Stimulated activated CD4-positive, alpha-beta T cell treated with anti-CD3 and anti-CD28 coated beads, TNF-alpha, amount 100 ng/mL, for 24 hours (primary cell): ENCODE measurements at regions not wholly inside any gene's neighbourhood (a gene's known extent, or its start where the extent isn't known, plus 50 kb on each side); places are given as distances from the start of the nearest gene placed in this dataset.

Experiments
- DNase-seq, 3 experiments: peaks; one replicate each; pipeline ENCODE4 v3.0.0-alpha.2; 2020; ENCODE audit warnings: low read depth in 3 of 3

DNA sequence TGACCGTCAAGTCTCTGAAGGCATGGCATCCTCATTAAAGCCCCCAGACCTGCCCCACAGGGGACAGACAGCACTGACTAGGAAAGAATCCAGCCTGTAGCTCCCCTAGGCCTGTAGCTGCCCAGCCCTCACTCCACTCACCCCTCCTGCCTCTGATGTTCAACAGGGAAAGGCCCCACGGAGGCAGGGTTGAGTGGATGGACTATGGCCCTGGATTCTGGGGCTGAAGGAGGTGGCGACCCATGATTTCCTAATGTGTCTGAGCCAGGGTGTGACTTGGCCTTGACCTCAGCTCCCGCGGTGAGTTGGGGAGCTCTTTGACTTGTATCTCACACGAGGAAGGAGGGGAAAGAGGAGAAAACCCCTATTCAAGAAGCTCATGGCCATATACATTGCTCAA is 238.5 kb upstream of the CSF3R start:
- DNase-seq, result no peak

DNA sequence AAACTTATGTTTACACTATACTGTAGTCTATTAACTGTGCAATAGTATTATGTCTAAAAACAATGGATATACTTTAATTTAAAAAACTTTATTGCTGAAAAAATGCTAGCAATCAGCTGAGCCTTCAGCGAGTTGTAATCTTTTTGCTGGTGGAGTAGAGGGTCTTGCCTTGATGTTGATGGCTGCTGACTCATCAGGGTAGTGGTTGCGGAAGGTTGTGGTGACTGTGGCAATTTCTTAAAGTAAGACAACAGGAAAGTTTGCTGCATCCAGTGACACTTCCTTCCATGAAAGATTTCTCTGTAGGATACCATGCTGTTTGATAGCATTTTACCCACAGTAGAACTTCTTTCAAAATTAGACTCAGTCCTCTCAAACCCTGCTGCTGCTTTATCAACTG is 234.7 kb upstream of the CSF3R start:
- no peak for DNase-seq

DNA sequence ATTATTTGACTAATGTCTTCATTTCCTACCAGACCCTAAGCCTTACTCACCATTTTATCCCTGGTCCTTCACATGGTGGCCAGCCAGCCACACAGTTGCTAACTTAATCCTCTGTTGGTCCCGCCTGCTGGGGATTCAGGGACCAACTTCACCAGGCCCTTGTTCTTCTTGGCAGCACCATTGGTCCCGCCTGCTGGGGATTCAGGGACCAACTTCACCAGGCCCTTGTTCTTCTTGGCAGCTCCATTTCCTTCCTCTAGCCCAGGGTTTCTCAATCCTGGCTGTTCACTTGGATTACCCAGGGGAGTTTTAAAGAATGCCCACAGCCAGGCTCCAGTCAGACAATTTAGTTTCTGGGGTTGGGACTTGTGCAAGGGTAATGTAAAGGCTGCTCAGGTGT is 233.1 kb upstream of the CSF3R start:
- DNase-seq, result no peak

DNA sequence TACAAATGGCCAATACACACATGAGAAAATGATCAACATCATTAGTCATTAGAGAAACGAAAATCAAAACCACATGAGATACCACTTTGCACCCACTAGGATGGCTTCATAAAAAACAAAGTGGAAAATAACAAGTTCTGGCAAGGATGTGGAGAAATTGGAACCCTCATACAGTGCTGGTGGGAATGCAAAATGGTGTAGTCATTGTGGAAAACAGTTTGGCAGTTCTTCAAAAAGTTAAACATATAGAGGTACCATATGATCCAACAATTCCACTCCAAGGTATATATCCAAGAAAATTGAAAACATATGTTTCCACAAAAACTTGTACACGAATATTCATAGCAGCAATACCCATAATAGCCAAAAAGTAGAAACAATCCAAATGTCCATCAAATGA is 231.6 kb upstream of the CSF3R start:
- no peak for DNase-seq

DNA sequence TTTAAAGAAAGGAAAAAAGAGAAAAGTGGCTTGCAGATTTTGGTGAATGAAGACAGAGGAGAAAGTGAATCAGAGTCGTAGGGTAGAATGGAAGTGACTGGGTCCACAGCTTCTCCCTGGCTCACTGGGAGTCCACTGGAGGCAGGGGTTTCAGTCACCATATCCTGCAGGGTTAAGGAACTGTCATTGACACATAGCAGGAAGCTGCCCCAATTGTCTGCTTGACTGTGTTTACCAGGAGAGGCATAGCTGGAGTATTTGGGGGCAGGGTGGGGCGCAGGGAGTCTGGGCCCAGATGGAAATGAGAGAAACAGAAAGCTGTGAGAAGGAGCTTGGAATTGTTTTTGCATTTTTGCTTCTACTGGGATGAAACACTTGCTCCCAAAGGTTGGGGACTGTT is 228.8 kb upstream of the CSF3R start:
- DNase-seq, result no peak

DNA sequence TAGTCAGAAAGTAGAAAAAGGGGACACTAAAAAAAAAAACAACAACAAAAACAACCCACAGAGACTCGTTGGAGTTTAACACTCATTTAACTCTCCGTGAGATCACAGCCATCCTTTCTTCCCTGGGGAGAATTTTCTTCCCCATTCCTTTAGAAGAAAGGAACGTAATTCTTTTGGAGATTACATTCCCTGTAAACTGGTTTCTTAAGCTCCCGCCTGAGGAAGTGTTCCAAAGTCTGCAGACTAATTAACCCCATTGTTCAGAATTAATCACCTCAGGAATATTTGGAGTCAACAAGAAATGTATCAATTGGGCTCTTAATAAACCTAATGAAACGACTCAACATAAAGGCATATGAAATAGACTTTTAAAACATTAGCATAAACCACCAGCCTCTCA is 228.2 kb upstream of the CSF3R start:
- no peak for DNase-seq

DNA sequence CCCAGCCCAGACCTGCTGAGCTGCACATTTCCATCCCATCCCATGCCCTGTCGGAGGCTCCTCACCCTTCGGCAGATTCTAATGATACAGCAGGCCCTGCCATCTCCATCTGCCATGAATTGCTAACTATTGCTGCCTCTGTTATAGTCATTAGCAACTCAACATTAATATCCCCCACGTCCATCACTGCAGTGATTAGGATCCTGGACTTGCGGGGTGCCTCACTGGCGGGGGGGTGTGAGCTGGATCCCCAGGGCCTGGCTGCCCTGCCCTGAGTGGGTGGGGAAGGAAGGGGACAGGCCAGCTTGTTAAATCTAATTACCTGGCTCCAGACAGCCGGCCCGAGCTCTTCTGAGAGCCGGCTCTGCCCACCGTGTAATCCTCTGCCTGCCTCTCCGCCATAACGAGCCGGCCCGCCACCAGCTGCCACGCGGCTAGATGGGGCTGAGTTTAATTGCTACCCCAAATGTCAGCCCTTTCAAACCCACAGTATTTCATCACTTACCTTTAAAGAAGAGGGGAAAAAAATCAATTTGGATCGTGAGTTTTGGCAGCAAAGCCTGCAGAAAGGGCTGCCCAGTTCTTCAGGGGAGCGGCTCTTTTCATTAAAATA is 227.3 kb upstream of the CSF3R start:
- DNase-seq, result no peak

DNA sequence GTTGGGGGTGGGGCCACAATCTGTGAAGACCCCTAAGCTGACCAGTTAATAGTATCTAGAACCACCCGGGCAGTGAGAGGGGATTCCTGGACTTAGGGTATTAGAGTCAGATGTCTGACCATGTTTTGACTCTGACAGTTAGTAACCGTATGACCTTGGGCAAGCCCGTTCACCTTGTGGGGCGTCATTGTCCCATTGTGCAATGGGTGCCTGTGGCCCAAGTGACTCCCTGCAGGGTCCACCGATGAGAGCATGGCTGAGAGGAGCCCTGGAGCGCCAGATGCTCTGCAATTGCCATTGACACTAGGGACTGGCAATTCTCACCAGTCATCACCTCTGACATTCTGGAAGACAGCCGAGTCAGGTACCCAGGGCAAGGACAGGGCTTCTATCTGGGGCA is 225.9 kb upstream of the CSF3R start:
- DNase-seq, result no peak

DNA sequence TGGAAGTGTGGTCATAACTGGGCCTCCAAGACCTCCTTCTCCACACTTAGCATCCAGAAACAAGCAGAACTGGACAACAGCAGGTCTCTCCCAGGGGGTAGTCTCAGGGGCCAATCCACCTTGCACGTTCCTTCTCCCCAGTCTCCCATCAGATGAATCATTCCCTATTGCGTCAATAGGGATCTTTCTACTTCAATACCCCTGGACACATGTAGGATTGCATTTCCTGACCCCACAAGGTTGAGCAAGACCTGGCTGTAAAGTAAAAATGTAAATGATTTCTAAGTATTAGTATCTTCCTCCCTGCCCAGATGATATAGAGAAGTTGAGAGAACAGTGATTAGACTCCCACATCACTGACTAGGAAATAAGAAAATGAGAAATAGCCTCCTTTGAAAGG is 224.5 kb upstream of the CSF3R start:
- no peak for DNase-seq

DNA sequence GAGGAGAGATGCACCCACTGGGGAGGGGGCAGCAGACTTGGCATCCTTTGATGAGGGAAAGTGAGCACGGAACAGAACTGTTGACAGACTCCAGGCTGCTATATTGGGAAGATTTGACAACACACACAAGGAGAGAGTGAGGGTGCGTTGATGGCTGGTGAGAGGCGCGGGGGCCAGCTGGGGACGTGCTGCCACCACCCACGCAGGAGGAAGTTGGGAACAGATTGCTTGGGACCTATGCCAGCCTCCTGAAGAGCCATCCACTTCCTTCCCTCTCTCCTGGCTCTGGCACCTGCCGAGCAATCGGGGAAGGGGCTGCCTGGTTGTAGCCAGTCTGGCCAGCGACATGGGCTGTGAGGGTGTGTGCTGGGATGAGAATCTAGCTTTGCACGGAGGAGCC is 223.7 kb upstream of the CSF3R start:
- DNase-seq, result no peak

DNA sequence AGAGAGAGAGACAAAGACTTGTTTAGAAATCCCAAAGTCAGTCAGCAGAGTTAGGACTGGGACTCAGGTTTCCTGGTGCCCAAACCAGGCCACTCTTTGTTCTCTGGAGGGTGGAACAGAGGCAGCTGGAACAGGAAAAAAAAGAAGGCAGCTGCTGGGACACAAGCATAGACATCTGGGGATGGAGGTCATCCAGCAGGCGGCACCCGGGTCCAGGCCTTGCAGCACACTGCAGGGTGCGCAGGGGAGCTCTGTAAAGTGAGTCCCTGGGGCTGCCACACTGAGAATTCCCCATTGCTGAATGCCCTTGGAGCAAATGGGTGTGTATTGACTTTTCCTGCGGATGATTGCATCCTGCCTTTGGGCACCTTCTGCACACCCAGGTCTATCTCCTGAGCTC is 222.9 kb upstream of the CSF3R start:
- no peak for DNase-seq

DNA sequence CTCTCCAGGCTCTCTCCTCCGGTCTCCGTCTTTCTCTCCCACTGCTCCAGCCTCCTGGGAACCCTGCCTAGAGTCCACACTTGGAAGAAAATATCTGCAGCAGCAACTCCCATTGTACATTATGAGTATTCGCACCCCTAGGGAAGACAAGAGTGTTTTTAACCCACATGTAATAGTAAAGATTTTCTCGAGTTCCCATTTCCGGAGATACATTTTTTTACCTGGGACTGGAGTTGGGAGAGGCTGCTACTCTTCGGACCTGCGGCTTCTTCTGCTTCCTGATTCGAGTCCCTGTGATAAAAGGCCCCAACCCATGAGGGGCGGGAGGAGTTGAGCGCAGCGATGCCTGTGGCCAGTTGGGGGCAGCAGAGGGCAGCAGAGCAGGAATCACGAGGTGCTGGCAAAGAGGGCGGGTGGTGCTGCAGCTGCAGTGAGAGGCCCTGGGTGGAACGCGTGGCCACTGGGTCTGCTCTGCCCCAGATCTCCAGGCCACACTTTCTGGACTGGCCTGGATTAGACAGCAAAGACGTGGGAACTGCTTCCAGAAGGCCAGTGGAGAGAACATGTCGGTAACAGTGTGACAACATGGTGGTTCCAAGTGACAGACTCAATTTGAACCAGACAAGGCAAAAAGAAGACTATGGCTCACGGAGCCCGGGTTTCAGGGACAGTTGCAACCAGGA is 221.0 kb upstream of the CSF3R start:
- peak; percentile 27 to 71 (median 32) for DNase-seq

DNA sequence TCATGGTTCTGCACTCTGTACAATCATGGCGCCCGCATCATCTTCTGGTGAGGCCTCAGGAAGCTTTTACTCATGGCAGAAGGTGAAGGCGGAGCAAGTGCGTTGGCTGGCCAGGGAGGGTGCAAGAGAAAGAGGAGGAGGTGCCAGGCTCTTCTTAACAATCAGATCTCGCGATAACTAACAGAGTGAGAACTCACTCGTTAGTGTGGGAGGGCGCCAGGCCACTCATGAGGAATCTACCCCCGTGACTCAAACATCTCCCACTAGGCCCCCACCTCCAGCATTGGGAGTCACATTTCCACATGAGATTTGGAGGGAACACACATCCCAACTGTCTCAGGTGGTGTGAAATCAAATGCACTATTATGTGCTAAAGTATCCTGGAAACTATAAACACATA is 220.2 kb upstream of the CSF3R start:
- DNase-seq, result no peak

DNA sequence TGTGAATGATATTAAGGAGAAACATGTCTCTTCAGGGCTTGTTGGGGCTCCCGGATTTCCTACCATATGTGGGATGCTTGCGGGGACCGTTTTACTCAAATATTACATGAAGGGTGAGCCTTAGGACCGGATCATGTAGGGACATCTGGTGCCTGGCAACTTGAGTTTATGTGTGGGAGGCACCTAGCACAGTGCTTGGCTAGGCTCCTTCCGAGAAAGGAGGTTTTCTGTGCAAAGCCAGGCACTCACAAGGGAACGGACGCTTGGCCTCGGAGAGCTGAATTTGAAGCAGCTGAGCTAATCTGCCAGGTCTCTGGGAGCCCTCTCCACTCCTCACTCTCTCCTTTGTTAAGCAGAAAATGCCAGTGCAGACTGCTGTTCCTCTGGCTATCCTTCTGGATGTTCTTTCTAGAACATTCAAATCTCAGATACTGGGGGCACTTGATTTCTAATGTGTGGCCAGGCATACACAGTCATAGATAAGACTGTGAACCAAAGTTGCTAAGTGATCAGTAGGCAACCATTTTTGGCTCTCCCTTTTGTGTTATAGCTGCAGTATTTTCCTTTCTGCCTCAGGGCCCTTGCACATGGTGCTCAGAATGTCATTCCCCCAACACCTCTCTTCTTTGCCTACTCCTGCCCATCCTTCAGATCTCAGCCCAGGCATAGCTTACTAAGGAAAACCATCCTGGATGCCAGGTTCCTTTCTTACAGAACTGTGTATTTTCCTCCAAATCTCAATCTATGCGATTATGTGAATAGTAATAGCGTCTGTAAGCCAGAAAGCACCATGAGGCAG is 216.6 kb upstream of the CSF3R start:
- DNase-seq, result no peak

DNA sequence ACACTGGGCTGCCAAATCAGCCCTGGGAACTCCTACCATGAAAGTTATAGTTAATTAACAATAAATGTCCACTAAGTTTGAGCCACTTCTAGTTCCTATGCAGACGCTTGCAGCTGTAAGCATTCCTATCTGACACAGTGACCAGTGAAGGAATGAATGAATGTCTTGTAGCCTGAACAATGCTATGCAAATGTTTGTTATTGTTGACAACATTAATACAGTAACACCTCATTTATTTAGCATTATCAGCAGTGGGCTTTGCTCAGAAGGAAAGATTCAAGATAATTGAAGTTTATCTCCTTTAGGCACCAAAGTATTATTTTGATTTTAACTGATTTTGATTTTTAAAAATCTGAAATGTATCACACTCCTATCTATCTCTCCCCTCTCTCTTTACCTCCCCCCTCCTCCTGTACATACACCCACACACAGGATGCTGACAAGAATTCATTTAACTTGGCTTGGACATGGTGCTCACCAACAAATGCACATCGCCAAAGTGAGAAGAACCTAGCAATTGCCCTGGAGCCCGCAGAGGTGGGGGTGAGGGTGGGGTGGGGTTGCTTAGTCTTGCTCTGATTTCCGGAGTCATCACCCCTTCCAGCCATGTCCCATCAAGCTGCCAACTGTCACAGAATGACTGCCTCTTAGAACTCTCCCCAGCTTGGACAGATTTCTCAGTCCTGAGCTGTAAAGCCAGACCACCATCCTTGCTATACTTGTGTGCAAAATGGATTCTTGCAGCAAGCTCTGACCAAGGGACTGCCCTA is 215.3 kb upstream of the CSF3R start:
- no peak for DNase-seq

DNA sequence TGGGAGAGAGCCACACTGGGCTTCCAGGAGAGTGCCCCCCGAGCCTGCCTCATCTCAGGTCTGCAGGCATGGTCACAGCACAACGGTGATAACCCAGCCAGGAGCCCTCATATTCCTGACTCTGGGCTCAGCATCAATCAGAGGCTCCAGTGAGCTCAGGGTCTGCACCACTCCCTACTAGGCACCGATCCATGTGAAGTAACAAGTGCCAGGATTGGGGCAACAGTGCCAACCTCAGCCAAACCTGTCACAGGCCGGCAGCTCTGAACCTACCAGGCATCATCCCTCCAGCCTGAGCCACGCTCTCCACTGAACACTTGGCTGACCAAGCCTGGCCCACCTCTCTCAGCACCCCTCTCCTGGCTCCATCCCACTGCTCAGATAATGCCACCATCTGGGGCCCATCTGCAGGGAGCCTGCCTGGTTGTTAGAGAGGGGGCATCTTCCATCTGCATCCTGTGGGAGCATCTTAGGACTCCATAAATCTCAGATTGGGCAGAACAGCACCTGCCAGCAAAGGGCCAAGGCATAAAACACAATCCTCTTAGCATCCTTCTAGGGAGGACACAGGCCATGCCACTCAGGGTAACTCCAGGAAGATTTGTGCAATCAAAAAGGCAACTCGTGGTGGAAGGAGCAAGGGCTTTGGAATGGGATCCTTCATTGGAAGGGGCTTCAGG is 213.7 kb upstream of the CSF3R start:
- no peak for DNase-seq

DNA sequence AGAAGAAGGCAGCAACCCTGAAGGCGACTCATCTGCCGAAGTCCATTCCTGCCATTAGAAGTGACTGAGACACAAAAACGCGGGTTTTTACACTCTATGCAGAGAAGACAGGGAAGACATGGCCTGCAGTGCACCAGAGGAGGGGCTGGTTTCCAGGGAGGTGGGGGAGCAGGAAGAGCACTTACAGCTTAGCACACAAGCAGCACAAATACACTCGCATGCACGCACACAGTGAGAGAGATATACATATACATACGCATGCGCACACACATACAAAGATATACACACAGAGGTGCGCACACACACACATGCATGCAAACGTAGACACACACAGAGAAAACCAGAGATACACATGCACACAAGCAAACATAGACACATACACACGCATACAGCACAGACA is 210.9 kb upstream of the CSF3R start:
- no peak for DNase-seq

DNA sequence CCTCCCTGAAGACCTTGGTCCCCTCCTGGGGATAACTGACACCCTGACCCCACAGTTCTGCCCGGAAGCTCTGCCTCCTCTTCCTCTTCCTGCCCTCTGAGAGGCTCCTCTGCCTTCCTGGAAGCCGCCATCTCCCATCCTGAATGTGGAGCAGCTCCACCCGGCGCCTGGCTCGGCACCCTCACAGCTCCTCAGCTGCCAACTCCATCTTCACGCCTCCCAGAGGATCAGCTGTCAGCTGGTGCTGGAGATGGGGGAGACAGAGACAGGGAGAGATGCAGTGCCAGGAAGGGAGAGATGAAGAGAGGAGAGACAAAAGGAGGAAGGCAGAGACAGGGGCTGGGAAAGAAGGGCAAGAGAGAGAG is 210.4 kb upstream of the CSF3R start:
- DNase-seq, result no peak

DNA sequence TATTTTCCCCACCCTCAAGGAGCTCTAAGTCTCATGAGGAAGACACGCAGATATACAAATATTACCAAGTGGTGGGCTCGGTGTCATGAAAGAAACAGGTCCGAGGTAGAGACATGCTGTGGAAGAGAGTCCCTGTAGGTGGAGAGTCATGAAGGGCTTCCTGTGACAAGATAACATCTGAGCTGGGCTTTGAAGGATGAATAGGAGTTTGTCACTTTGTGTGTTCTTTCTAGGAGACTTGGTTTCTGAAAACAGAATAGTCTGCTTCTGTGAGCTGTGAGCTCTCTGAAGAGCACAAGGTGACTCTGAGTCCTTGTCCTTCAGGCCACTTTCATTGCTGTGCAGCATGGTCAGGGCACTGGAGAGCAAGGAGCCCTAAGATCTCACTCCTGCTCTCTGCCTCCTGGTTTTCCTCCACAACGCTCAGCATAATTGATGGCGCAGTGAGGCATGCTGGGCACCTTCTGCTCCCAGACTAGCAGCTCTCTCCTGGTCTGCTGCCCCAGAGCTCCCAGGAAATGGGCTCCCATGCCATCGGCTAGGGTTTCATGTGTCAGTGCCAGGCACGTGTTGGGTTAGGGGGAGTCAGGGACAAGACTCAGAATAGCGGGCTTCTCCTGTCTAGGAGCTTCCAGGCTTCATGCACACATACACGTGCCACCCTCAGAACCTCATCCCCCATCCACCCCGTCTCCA is 209.9 kb upstream of the CSF3R start:
- DNase-seq, result no peak

DNA sequence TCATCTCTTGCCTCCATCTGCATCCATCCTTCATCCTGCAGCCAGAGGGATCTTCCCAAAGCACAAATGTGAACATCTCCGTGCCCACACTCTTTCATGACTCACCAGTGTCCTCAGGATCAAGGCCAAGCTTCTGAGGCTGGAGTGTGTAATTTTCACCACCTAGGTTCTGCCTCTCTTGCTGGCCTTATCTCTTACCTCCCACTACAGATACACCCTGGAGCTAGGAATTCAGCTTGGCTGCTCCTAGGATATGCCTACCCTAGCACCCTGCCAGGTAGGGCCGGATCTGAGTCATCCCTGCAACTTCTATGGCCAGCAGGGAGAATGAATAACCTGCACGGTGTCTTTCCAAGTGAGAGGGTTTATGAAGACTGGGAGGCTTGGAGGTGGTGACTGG is 208.7 kb upstream of the CSF3R start:
- DNase-seq, result no peak

DNA sequence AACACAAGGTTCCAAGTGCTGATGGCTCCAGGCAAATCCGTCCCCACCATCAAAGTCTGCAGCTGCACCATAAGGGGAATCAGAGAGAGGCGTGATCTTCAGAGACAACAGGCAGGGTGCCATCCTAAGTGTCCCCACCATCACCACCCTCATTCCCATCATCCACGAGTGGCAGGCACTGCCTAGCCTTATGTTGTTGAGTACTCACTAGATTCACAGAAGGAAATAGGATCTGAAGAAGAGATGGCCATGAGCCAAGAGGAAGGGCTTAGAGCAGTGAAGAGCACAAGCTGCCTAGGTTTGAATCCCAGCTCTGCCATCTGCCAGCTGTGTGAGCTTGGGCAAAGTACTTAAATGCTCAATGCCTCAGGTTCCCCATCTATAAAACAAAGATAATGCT is 207.3 kb upstream of the CSF3R start:
- DNase-seq, result no peak
